AG08395 (cell line): ENCODE measurements at regions not wholly inside any gene's neighbourhood (a gene's known extent, or its start where the extent isn't known, plus 50 kb on each side); places are given as distances from the start of the nearest gene placed in this dataset.
"Not testable (repeated sequence)": the region's sequence is repeated elsewhere in the genome, so short reads cannot be mapped to it uniquely, and the experiment has no call there.

Experiments
- DNase-seq: peaks from one replicate; pipeline ENCODE4 v3.0.0; 2012; ENCODE audit warnings: mixed read lengths, low spot score

- peak; percentile 25 for DNase-seq
These were observed 53.0 kb downstream of the ACTBL2 start for GRCh38 chr5:57429513-57430120.

GRCh38 chr5:57429021-57429420 lies 53.6 kb downstream of the ACTBL2 start:
- not testable (repeated sequence) for DNase-seq

DNA sequence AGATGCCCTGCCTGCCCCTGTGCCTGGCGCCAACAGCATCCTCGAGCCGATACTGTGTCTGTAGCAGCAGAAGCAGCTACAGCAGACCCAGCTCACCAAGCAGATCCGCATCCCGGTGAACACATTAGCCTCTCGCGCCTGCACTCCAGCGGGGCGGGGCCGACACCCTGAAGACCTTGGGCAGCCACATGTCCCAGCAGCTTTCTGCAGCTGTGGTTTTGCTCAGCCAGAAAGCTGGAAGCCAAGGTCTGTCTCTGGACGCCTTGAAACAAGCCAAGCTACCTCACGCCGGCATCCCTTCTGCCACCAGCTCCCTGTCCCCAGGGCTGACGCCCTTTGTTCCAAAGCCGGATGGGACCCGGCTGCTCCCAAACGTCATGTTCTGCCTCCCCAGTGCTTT lies 59.6 kb downstream of the ACTBL2 start:
- DNase-seq, result no peak

- no peak for DNase-seq
These were observed 60.3 kb downstream of the ACTBL2 start for GRCh38 chr5:57422341-57422740.

GRCh38 chr5:57420801-57421200 lies 61.8 kb downstream of the ACTBL2 start:
- DNase-seq, result no peak

- no peak for DNase-seq
These were observed 64.6 kb downstream of the ACTBL2 start for GRCh38 chr5:57417971-57418370.

DNA sequence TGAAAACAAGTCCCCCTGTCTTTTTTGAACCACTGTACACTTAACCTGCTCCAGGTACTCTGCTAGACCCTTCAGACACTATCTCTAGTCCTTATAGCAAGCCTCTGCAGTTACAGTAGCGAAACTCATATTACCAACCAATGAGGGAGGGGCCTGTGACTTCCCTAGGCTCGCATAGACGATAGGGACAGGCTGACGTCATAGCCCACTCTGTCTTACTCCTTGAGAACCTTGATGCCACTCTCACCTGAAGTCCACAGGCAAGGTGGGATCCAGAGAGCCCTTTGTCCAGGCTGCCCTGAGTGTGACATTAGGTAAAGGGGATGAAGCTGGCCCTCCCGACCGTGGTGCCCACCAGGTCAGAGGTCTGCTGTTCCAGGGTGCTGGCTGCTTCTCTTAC lies 65.3 kb downstream of the ACTBL2 start:
- no peak for DNase-seq

DNA sequence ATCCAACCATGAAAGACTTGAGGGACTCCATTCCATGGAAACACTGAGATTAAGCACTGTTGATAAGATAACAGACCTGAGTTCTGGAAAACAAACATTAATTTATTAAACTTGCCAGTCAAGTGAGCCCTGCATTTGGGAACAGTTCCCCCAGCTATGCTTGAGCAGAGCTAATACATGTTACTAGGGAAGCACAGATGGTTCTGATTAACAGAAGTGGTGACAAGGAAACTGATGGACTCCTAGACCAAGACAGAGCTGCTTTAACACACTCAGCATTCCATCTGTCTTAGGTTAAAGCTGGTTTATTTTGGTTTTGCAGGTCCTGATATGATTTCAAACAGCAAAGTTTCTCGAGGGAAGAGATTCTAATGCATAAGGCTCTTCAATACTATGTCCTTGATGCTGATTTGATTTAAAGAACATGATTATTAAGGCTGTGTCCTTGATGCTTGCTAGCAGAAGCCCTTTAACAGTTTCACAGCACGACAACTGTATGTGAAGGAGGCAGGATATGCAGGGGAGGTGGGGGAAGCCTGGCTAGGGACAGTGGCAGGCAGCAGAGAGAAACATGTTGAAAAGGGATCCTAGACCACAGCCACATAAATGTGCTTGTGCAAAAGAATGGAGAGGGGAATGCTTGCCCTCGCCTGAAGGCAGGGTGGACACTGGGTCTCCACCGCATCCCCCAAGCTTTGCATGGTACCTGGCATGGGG lies 66.2 kb downstream of the ACTBL2 start:
- DNase-seq, result peak; percentile 83

DNA sequence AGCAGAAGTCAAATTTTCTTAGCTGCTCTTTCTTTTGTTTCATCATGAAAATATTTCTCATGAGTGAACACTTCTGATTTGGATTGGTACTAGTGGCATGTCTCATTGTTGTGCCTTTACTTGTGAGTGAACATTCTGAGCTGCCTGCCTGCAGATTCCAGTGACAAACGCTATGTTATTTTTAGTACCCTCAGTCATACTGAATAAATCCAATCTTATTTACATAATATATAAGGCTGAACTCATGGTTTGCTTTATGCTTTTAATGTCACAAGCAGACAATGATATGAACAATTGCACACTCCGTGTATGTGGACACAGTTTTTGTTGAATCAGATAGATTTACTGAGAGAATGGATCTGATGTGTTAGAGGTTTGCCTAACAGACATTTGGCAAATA lies 67.8 kb downstream of the ACTBL2 start:
- DNase-seq, result peak; percentile 14

- no peak for DNase-seq
These were observed 68.4 kb downstream of the ACTBL2 start for GRCh38 chr5:57414191-57414590.

DNA sequence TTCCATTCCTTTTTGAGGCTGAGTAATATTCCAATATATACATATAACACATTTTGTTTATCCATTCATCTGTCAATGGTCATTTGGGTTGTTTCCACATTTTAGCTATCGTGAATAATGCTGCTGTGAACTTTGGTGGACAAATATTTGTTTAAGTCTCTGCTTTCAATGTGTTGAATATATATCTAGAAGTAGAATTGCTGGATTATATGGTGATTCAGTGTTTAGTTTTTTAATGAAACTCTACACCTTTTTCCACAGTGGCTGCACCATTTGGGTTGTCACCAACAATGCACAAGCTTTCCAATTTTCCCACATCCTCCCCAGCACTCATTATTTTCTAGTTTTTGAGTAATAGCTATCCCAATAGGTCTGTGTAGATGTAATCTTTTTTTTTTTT lies 69.5 kb downstream of the ACTBL2 start:
- no peak for DNase-seq

DNA sequence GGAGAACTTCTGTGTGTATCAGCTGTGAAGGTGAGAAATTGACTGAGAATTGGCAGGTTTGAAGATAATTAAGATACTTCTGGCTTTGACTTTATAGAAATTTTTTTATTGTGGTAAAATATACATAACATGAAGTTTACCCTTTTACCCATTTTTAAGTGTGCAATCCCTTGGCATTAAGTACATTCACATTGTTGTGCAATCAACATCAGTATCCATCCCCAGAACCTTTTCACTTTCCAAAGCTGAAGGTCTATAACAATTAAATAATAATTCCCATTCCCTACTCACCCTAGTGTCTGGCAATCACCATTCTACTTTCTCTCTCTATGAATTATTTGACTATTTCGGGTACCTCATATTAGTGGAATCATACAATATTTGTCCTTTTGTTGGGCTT lies 69.9 kb downstream of the ACTBL2 start:
- DNase-seq, result no peak

- DNase-seq, result peak; percentile 38
These were observed 70.6 kb downstream of the ACTBL2 start for GRCh38 chr5:57411982-57412381.

DNA sequence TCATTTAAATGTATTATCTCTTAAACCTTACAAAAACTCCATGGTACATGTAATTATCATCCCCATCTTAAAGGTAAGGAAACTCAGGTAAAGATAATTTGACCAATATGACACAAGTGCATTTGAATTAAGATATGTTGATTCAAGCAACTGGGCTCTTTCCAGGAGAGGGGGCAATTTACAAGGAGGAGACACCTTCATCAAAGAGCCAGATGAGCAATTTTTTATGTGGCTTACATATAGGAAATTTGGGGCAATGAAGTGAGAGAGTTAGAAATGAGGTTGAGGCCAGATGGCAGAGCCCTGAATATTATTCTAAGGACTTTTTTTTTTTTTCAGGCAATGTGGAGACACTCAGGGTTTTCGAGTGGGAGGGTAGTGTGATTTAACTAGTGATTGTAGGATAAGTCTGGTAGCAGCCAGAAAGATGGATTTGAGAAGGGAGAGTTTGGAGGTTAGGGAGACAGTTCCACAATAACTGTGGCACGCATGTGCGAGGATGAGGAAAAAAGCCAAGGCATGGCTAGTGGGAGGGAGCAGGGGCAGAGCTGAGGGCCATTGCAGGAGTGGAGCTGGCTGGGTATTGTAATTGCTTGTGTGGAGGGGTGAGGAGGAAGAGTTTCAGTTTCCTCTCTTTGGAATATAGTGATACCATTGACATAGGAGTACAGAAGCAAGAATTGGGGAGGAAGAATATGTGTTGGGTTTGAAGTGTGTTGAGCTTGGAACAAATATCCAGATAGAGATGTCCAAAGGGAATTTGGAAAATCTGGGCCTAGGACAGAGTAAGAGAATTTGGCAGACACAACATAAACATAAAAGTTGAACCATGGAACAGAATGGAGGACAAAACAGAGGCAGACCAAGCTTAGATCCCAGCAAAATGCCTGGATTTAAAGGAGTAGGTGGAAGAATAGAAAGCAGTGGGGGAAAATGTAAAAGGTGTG lies 72.0 kb downstream of the ACTBL2 start:
- no peak for DNase-seq

DNA sequence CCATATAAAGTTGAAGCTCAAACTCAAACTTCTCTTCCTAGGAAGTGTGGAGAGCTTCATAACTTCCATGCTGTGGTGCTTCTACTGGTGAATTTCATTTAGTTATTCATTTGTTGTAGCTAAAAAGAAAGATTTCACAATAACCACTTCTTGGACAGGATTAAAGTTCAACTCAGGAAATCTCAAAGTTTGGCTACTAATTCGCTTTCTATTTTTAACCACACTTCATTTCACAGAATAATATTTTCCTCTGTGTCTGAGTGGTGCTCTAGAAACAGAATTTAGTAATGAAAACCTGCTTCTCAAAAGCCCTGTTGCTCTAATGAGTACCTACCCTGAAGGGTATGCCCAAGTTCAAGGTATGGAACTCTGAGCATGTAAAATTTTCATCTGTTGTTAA lies 73.9 kb downstream of the ACTBL2 start:
- DNase-seq, result peak; percentile 53

DNA sequence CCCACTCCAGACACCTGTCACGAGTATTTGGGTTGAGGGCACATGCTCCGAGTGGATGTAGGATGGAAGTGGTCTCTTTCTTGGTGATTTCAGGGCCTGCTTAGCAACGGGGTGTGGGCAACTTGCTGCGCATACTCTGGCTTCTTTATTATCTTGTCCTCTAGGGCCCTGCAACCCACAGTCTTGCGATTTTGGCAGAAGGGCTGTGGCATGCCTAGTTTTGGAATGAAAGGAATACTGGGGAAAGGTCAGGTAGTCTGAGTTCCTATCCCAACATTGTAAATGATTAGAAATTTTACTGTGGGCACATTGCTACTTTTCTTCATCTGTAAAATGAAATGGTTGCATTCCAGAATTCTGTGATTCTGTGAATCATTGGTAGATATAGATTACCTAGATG lies 74.3 kb downstream of the ACTBL2 start:
- no peak for DNase-seq

DNA sequence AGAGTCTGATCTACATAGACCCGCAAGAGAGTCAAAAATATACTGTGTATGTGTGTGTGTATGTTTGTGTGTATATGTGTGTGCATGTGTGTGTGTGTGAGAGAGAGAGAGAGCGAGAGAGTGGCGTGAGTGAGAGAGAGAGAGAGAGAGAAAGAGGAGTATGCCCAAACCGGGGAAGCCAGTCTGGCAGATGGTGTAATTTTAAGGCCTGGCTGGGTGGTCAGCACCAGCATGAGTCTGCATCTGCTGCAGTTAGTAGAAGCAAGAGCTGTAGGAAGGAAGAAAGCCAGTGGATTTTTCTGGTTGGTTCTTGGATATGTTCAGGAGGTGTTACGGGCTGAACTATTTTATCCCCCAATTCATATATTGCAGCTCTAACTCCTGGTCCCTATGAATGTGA lies 75.2 kb downstream of the ACTBL2 start:
- DNase-seq, result no peak

- DNase-seq, result no peak
These were observed 76.0 kb downstream of the ACTBL2 start for GRCh38 chr5:57406641-57407040.

DNA sequence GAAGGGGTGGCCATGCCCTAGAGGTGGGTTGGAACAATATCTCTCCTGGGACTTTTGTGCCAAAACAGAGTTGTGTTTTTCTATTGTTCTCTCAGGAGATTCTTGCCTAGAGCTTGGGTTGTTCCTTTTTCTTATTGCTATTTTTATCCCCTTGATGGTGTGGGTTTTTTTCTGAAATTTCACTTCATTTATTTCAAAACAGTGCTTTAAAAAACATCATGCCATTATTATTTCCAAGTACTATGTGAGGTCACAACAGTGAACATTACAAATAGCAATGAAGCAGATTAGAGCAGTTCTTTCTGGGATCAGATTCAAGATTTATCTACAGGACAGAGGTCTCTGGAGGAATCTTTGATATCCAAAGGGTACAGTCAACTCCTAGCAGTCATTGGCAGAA lies 76.6 kb downstream of the ACTBL2 start:
- DNase-seq, result no peak

DNA sequence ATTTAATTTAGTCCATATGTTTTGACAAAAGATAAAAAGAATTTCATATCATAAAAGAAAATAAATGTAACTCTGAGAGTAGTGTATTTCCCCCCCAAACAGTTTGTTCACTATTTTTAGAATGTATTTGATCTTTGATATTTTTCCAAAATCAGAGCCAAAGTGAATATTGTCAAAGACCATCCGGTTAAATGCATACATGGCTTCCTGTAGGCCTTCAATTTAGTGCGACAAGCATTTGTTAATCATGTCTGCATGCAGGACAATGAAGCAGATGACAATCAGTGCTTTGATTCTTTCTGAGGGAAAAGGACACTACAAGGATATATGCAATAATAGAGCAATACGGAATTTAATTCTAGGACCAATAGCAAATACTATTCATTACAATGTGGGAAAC lies 79.8 kb downstream of the ACTBL2 start:
- no peak for DNase-seq

DNA sequence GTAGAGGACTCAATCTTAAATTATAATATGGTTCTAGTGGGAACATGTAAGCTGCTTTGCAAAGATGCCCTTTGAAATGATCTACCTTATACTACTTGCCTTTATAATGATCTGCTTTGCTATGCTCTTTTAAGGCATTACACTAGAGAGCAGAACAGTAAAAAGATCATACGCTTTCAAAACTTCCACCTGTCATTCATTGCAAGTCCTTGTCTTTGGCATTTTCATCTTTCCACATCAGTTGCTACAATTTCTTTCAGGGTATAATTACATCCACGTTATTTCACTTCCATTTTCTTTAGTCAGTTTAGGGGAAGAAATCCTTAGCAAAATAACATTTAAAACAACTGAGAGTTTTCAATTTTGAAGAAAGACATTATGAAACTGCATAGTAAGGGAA lies 80.3 kb downstream of the ACTBL2 start:
- DNase-seq, result no peak

- no peak for DNase-seq
These were observed 84.1 kb downstream of the ACTBL2 start for GRCh38 chr5:57398413-57399093.
